GM18517 (cell line): ENCODE measurements at regions not wholly inside any gene's neighbourhood (a gene's known extent, or its start where the extent isn't known, plus 50 kb on each side); places are given as distances from the start of the nearest gene placed in this dataset.
A peak's percentile ranks its signal among the peaks of the same experiment; 100 is the strongest.
"Not testable (repeated sequence)": the region's sequence is repeated elsewhere in the genome, so short reads cannot be mapped to it uniquely, and the experiment has no call there.

Source experiments
- ATAC-seq: cut with Tn5 transposase; IDR thresholded peaks from one replicate; pipeline ENCODE4 v1.9.1; 2021; ENCODE audit warnings: mild to moderate bottlenecking, moderate library complexity; ENCODE audit not compliant: unreplicated experiment

GRCh38 chr4:162849937-162850336, 316.8 kb downstream of the NAF1 start:
- ATAC-seq: no peak

GRCh38 chr4:162847945-162848549, 318.6 kb downstream of the NAF1 start:
- peak; percentile 61 for ATAC-seq

GRCh38 chr4:162841753-162842152, 324.9 kb downstream of the NAF1 start:
- ATAC-seq: no peak

GRCh38 chr4:162839814-162840213, 326.9 kb downstream of the NAF1 start:
- no peak for ATAC-seq

GRCh38 chr4:162838671-162839070, 328.0 kb downstream of the NAF1 start:
- ATAC-seq: no peak

GRCh38 chr4:162837679-162838078, 329.0 kb downstream of the NAF1 start:
- no peak for ATAC-seq

- ATAC-seq: no peak
These were observed 329.4 kb downstream of the NAF1 start for GRCh38 chr4:162837241-162837640.

GRCh38 chr4:162836773-162837172, 329.9 kb downstream of the NAF1 start:
- ATAC-seq: no peak

GRCh38 chr4:162836258-162836657, 330.4 kb downstream of the NAF1 start:
- not testable (repeated sequence) for ATAC-seq

- ATAC-seq: no peak
These were observed 335.8 kb downstream of the NAF1 start for GRCh38 chr4:162830899-162831298.

GRCh38 chr4:162817374-162817773, 349.3 kb downstream of the NAF1 start:
- not testable (repeated sequence) for ATAC-seq

GRCh38 chr4:162804351-162804924, 362.3 kb downstream of the NAF1 start:
- ATAC-seq: no peak

GRCh38 chr4:162803378-162803777, 363.3 kb downstream of the NAF1 start:
- ATAC-seq: no peak

GRCh38 chr4:162797108-162797507, 369.6 kb downstream of the NAF1 start:
- no peak for ATAC-seq

GRCh38 chr4:162793571-162793970, 373.1 kb downstream of the NAF1 start:
- ATAC-seq: no peak

GRCh38 chr4:162793004-162793403, 373.7 kb downstream of the NAF1 start:
- no peak for ATAC-seq

GRCh38 chr4:162791226-162791625, 375.5 kb downstream of the NAF1 start:
- no peak for ATAC-seq

- ATAC-seq: no peak
These were observed 379.6 kb downstream of the NAF1 start for GRCh38 chr4:162787120-162787519.

- ATAC-seq: no peak
These were observed 383.7 kb downstream of the NAF1 start for GRCh38 chr4:162782778-162783525.

GRCh38 chr4:162782096-162782777, 384.5 kb downstream of the NAF1 start:
- ATAC-seq: no peak

GRCh38 chr4:162770761-162771490, 395.8 kb downstream of the NAF1 start:
- ATAC-seq: no peak
